ENCODE measurements at regions not wholly inside any gene's neighbourhood (a gene's known extent, or its start where the extent isn't known, plus 50 kb on each side); places are given as distances from the start of the nearest gene placed in this dataset.

DNA sequence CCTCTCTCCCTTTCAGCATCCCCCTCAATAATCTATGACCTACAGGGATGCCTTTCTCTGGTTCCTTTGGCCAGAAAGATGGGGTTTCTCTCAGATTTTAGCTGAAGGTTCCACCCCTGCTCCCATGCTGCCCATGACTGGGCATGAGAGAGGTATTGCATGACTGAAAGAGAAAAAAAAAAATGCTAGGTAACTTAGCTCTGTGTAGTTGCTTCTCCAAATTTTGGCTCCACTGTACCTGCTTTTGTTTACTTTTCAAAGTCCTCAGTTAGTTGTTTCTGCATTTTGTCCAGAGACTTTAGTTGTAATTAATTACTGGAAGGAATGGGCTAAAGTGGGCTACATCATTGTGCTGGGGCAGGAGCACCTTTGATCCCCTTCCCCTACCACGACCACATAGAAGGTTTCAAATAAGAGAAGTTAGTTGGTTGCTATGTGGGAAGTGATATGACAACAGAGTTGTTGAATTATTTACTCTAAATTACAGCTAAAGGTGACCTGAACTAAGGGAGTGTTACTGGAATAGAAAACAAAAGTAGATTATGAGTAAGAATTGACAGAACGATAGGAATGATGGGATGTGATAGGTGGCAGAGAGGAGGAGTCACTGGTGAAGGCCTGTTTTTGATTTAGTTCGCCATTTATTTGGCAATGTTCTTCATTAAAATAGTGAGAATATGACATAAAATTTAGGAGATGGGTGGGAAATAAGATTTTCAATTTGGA is 605.4 kb upstream of the NR2F2 start:
- no peaks in the 10 kb centered on the region for H3K79me2 ChIP-seq (ENCODE audit: control insufficient read depth, insufficient read depth, low read length)
- no peaks in the 10 kb centered on the region for H3K9me3 ChIP-seq (ENCODE audit: control insufficient read depth, low read depth, low read length)

DNA sequence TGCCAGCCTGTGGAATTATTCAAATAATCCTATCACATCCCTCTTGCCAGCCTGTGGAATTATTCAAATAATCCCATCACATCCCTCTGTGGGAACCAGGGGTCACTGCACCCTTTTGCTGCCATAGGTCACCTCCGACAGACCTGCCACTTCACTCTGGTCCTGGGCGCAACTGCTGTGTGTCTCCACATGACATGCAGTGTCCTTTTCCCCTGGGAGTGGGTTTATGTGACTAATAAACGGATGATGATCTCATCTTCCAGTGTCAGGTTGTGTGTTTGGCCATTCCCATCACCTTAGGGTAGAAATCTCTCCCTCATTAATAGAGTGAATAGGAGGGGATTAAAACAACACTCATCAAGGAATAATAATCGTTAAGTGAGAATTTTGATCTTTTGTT is 603.6 kb upstream of the NR2F2 start:
- no peak overlapping the region for H3K27ac ChIP-seq (ENCODE audit: control insufficient read depth, insufficient read depth, low read length)
- no peaks in the 10 kb centered on the region for H3K4me1 ChIP-seq (ENCODE audit: control insufficient read depth, extremely low read depth, insufficient read depth, low read length)
- H3K36me3 ChIP-seq (ENCODE audit: control insufficient read depth in 2 of 2, extremely low read depth in 1 of 2, insufficient read depth in 2 of 2, low read length in 2 of 2) = no peaks in the 10 kb centered on the region
- DNase-seq (ENCODE audit: low read depth, low spot score) = no peak
- H3K9me1 ChIP-seq (ENCODE audit: control insufficient read depth, extremely low read depth, insufficient read depth, low read length) = no peaks in the 10 kb centered on the region
- H4K20me1 ChIP-seq (ENCODE audit: control insufficient read depth, extremely low read depth, insufficient read depth, low read length) = no peaks in the 10 kb centered on the region
- no peaks in the 10 kb centered on the region for H3K79me2 ChIP-seq (ENCODE audit: control insufficient read depth, insufficient read depth, low read length)
- H3K9me3 ChIP-seq (ENCODE audit: control insufficient read depth, low read depth, low read length) = no peaks in the 10 kb centered on the region
- H3K27me3 ChIP-seq (ENCODE audit: control insufficient read depth, extremely low read depth, insufficient read depth, low read length) = no peaks in the 10 kb centered on the region
- H3K9ac ChIP-seq (ENCODE audit: control insufficient read depth, extremely low read depth, insufficient read depth, low read length) = no peak overlapping the region
- H3K4me3 ChIP-seq (ENCODE audit: control insufficient read depth in 2 of 3, extremely low read depth in 1 of 3, insufficient read depth in 2 of 3, low read depth in 1 of 3, low read length in 3 of 3) = no peak overlapping the region
- TF ChIP-seq, protein P1, sequence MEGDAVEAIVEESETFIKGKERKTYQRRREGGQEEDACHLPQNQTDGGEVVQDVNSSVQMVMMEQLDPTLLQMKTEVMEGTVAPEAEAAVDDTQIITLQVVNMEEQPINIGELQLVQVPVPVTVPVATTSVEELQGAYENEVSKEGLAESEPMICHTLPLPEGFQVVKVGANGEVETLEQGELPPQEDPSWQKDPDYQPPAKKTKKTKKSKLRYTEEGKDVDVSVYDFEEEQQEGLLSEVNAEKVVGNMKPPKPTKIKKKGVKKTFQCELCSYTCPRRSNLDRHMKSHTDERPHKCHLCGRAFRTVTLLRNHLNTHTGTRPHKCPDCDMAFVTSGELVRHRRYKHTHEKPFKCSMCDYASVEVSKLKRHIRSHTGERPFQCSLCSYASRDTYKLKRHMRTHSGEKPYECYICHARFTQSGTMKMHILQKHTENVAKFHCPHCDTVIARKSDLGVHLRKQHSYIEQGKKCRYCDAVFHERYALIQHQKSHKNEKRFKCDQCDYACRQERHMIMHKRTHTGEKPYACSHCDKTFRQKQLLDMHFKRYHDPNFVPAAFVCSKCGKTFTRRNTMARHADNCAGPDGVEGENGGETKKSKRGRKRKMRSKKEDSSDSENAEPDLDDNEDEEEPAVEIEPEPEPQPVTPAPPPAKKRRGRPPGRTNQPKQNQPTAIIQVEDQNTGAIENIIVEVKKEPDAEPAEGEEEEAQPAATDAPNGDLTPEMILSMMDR (optimal IDR thresholded peaks at IDR 0.05 in 1 of 3, IDR thresholded peaks at IDR 0.05 in 1 of 3, conservative IDR thresholded peaks at IDR 0.05 in 1 of 3; ENCODE audit: extremely low read depth in 1 of 3, insufficient read depth in 2 of 3, low read length in 3 of 3) = no peak
- TF ChIP-seq EZH2 (IDR thresholded peaks at IDR 0.05; ENCODE audit: low read length) = no peak
- FAIRE-seq = no peak
- dilution Hi-C loops (cut with MboI; ENCODE audit: extremely low pct_ligation_motif_present, low sequenced_read_pairs) = no loop called here
- no peak overlapping the region for H3K4me2 ChIP-seq (ENCODE audit: control insufficient read depth, extremely low read depth, insufficient read depth, low read depth, low read length)
- no peak overlapping the region for H2AFZ ChIP-seq (ENCODE audit: control insufficient read depth, low read length)

More for the DNA sequence above, 605.4 kb upstream of the NR2F2 start:
- TF ChIP-seq EZH2 (IDR thresholded peaks at IDR 0.05; ENCODE audit: low read length) = no peak
- TF ChIP-seq, protein P1 (optimal IDR thresholded peaks at IDR 0.05 in 1 of 3, IDR thresholded peaks at IDR 0.05 in 1 of 3, conservative IDR thresholded peaks at IDR 0.05 in 1 of 3; ENCODE audit: extremely low read depth in 1 of 3, insufficient read depth in 2 of 3, low read length in 3 of 3) = no peak
- dilution Hi-C loops (cut with MboI; ENCODE audit: extremely low pct_ligation_motif_present, low sequenced_read_pairs) = no loop called here
- no peak overlapping the region for H3K9ac ChIP-seq (ENCODE audit: control insufficient read depth, extremely low read depth, insufficient read depth, low read length)
- H3K4me1 ChIP-seq (ENCODE audit: control insufficient read depth, extremely low read depth, insufficient read depth, low read length) = no peaks in the 10 kb centered on the region
- no peaks in the 10 kb centered on the region for H3K9me1 ChIP-seq (ENCODE audit: control insufficient read depth, extremely low read depth, insufficient read depth, low read length)
- no peaks in the 10 kb centered on the region for H4K20me1 ChIP-seq (ENCODE audit: control insufficient read depth, extremely low read depth, insufficient read depth, low read length)
- FAIRE-seq (no peak), DNase-seq (ENCODE audit: low read depth, low spot score) (no peak)
- H3K36me3 ChIP-seq (ENCODE audit: control insufficient read depth in 2 of 2, extremely low read depth in 1 of 2, insufficient read depth in 2 of 2, low read length in 2 of 2) = no peaks in the 10 kb centered on the region
- H3K4me2 ChIP-seq (ENCODE audit: control insufficient read depth, extremely low read depth, insufficient read depth, low read depth, low read length) = no peak overlapping the region
- no peaks in the 10 kb centered on the region for H3K27me3 ChIP-seq (ENCODE audit: control insufficient read depth, extremely low read depth, insufficient read depth, low read length)
- H3K27ac ChIP-seq (ENCODE audit: control insufficient read depth, insufficient read depth, low read length) = no peak overlapping the region
- H2AFZ ChIP-seq (ENCODE audit: control insufficient read depth, low read length) = no peak overlapping the region
- no peak overlapping the region for H3K4me3 ChIP-seq (ENCODE audit: control insufficient read depth in 2 of 3, extremely low read depth in 1 of 3, insufficient read depth in 2 of 3, low read depth in 1 of 3, low read length in 3 of 3)

Measured in keratinocyte (primary cell).